GM12878 (cell line): ENCODE measurements at regions not wholly inside any gene's neighbourhood (a gene's known extent, or its start where the extent isn't known, plus 50 kb on each side); places are given as distances from the start of the nearest gene placed in this dataset.

Experiments used
- ATAC-seq: fragments of 200-7000 bp; cut with Tn5 transposase; 3 replicates; pipeline ENCODE4 v1.9.1; 2020; ENCODE audit warnings: mild to moderate bottlenecking, moderate library complexity
- BruUV-seq: library from RNA; stranded (reverse); fragments of 400-500 nt; replicated peaks from 2 replicates; lab custom pipeline; 2021; lab: Mats Ljungman, UMichigan
- CTCF ChIA-PET: fragments of 300-600 bp; sonication (Branson Sonifier 250); formaldehyde crosslinking; extraction: SDS; loops from one replicate; lab custom pipeline; 2021; ENCODE audit warnings: inconsistent platforms; lab: Yijun Ruan, JAX
- POLR2A ChIA-PET: fragments of 350-600 bp; formaldehyde crosslinking; extraction: SDS; loops from one replicate; lab custom pipeline; 2021; ENCODE audit warnings: inconsistent platforms; lab: Charles Lee
- RAD21 ChIA-PET: fragments of 300-600 bp; sonication (Branson Sonifier 250); formaldehyde crosslinking; loops from one replicate; lab custom pipeline; 2023; ENCODE audit warnings: antibody characterized with exemption; ENCODE audit not compliant: unreplicated experiment; lab: Charles Lee
- SMC1A ChIA-PET: fragments of 300-600 bp; sonication (Branson Sonifier 250); formaldehyde crosslinking; loops from one replicate; lab custom pipeline; 2023; ENCODE audit not compliant: unreplicated experiment, uncharacterized antibody; lab: Charles Lee
- DNase-seq: peaks from one replicate; pipeline ENCODE4 v3.0.0-alpha.2; 2011; ENCODE audit warnings: low read depth, low spot score
- FAIRE-seq: peaks from 3 replicates; lab custom pipeline; 2011; peaks lifted over from hg19 to GRCh38; lab: Jason Lieb, UNC
- H2AFZ ChIP-seq: 2 replicates; pipeline ENCODE4 v1.6.0; 2011; ENCODE audit warnings: low read depth, low read length, control low read depth; ENCODE audit not compliant: control insufficient read depth
- H3K27ac ChIP-seq: 2 replicates; pipeline ENCODE4 v1.5.1; 2011; ENCODE audit warnings: control low read depth; ENCODE audit not compliant: control insufficient read depth, insufficient read depth
- H3K27me3 ChIP-seq, 2 experiments: replicated peaks in 1 of 2; 2 replicates each; pipeline versions ENCODE4 v1.6.0 to v1.6.1; 2011; ENCODE audit warnings: low read length in 1 of 2; ENCODE audit not compliant: control insufficient read depth in 2 of 2, insufficient read depth in 2 of 2
- H3K36me3 ChIP-seq, 2 experiments: 2 replicates each; pipeline ENCODE4 v1.5.1; 2011; ENCODE audit warnings: low read length in 1 of 2; ENCODE audit not compliant: control insufficient read depth in 2 of 2, insufficient read depth in 2 of 2
- H3K4me1 ChIP-seq: 2 replicates; pipeline ENCODE4 v1.6.1; 2011; ENCODE audit warnings: mild to moderate bottlenecking, low read length, moderate library complexity, mixed read lengths; ENCODE audit not compliant: control insufficient read depth, insufficient read depth
- H3K4me2 ChIP-seq: 2 replicates; pipeline ENCODE4 v1.6.0; 2011; ENCODE audit warnings: control low read depth; ENCODE audit not compliant: control insufficient read depth, insufficient read depth
- H3K4me3 ChIP-seq: fragments of 200-600 bp; sonication (generic); 2 replicates; pipeline ENCODE4 v1.5.1; 2016
- H3K79me2 ChIP-seq: 2 replicates; pipeline ENCODE4 v1.6.0; 2011; ENCODE audit warnings: low read length; ENCODE audit not compliant: control insufficient read depth, insufficient read depth
- H3K9ac ChIP-seq: 2 replicates; pipeline ENCODE4 v1.8.0; 2011; ENCODE audit warnings: low read length, control low read depth, mixed read lengths; ENCODE audit not compliant: control insufficient read depth, insufficient read depth
- H3K9me3 ChIP-seq: replicated peaks from 3 replicates; pipeline ENCODE4 v1.5.1; 2011; ENCODE audit warnings: mild to moderate bottlenecking, low read length; ENCODE audit not compliant: control insufficient read depth, insufficient read depth
- H4K20me1 ChIP-seq: 2 replicates; pipeline ENCODE4 v1.6.0; 2011; ENCODE audit not compliant: control insufficient read depth, insufficient read depth
- CHD1 ChIP-seq: IDR thresholded peaks from 2 replicates; pipeline ENCODE4 v1.6.1; 2012; ENCODE audit warnings: low read depth, low read length, improper control_type of control experiment
- CTCF ChIP-seq, 3 experiments: IDR thresholded peaks in 2 of 3; conservative IDR thresholded peaks in 1 of 3; 2 replicates each; pipeline ENCODE4 v1.5.1; 2011; ENCODE audit warnings: low read depth in 3 of 3, low read length in 3 of 3, mild to moderate bottlenecking in 3 of 3, control low read depth in 2 of 3, moderate library complexity in 2 of 3, inconsistent platforms in 1 of 3, mixed read lengths in 1 of 3; ENCODE audit not compliant: control insufficient read depth in 2 of 3, insufficient read depth in 1 of 3; ENCODE audit errors: extremely low read depth in 1 of 3
- EED ChIP-seq: sonication (generic); IDR thresholded peaks from 2 replicates; pipeline ENCODE4 v1.6.1; 2016; ENCODE audit warnings: antibody characterized with exemption, low read depth
- EGR1 ChIP-seq, 2 experiments: IDR thresholded peaks; 1 replicate in 1 of 2; 2 replicates in 1 of 2; pipeline ENCODE4 v1.6.1; 2011 to 2012; ENCODE audit warnings: low read depth in 2 of 2, low read length in 2 of 2, borderline replicate concordance in 1 of 2, mild to moderate bottlenecking in 1 of 2, moderate library complexity in 1 of 2
- EZH2 ChIP-seq: IDR thresholded peaks from 2 replicates; pipeline ENCODE4 v1.6.1; 2012; ENCODE audit warnings: low read depth, mild to moderate bottlenecking, control low read depth, inconsistent platforms, low read length, borderline replicate concordance; ENCODE audit not compliant: control insufficient read depth
- KDM1A ChIP-seq: fragments of 200-600 bp; sonication (generic); IDR thresholded peaks from 2 replicates; pipeline ENCODE4 v1.6.1; 2016; ENCODE audit warnings: borderline replicate concordance
- LARP7 ChIP-seq: fragments of 450-650 bp; IDR thresholded peaks from 2 replicates; pipeline ENCODE4 v1.6.1; 2017; ENCODE audit warnings: mild to moderate bottlenecking
- NFYA ChIP-seq: IDR thresholded peaks from 2 replicates; pipeline ENCODE4 v1.6.1; 2011; ENCODE audit warnings: low read depth, mild to moderate bottlenecking, low read length, improper control_type of control experiment, borderline replicate concordance
- RCOR1 ChIP-seq: conservative IDR thresholded peaks from 2 replicates; pipeline ENCODE4 v1.6.1; 2012; ENCODE audit warnings: low read depth, low read length, improper control_type of control experiment
- SMC3 ChIP-seq: IDR thresholded peaks from 2 replicates; pipeline ENCODE4 v1.6.1; 2011; ENCODE audit warnings: low read length, improper control_type of control experiment, borderline replicate concordance
- SUZ12 ChIP-seq: fragments of 200-600 bp; sonication (generic); IDR thresholded peaks from one replicate; pipeline ENCODE4 v1.6.1; 2018; ENCODE audit warnings: antibody characterized with exemption, mild to moderate bottlenecking; ENCODE audit not compliant: unreplicated experiment
- TARDBP ChIP-seq: IDR thresholded peaks from 2 replicates; pipeline ENCODE4 v1.6.1; 2016; ENCODE audit warnings: borderline replicate concordance
- ZBTB4 ChIP-seq: fragments of 450-650 bp; formaldehyde crosslinking; IDR thresholded peaks from 2 replicates; pipeline ENCODE4 v1.4.0; 2022; ENCODE audit warnings: mild to moderate bottlenecking, moderate library complexity
- ZNF207 ChIP-seq: fragments of 450-650 bp; IDR thresholded peaks from 2 replicates; pipeline ENCODE4 v1.6.1; 2014; ENCODE audit warnings: antibody characterized with exemption, mild to moderate bottlenecking, borderline replicate concordance
- ZNF384 ChIP-seq: IDR thresholded peaks from 2 replicates; pipeline ENCODE4 v1.6.1; 2012; ENCODE audit warnings: low read depth, mild to moderate bottlenecking, low read length, improper control_type of control experiment, borderline replicate concordance
- ZSCAN29 ChIP-seq: fragments of 450-650 bp; IDR thresholded peaks from 2 replicates; pipeline ENCODE4 v1.6.1; 2017; ENCODE audit warnings: mild to moderate bottlenecking, moderate library complexity
- WGBS: methylation state at CpG from one replicate; pipeline ENCODE4 v1.1.6; 2016; ENCODE audit warnings: low lambda C conversion rate; ENCODE audit not compliant: insufficient replicate concordance, insufficient coverage; ENCODE audit errors: missing lambda C conversion rate; 5-methylcytosine and 5-hydroxymethylcytosine counted together
- in situ Hi-C: fragments of 300-500 bp; cut with MboI; formaldehyde crosslinking; loops from 9 replicates; pipeline ENCODE4 v1.14.3; 2018; ENCODE audit warnings: mixed read lengths
- intact Hi-C: fragments of 100-400 bp; cut with micrococcal nuclease; formaldehyde crosslinking; loops from one replicate; pipeline ENCODE4 v1.14.2; 2022; ENCODE audit not compliant: unreplicated experiment

GRCh38 chr17:56679777-56680422 is 86.4 kb downstream of the NOG start:
- no peak for DNase-seq
- ATAC-seq, result no peak
- ChIA-PET SMC1A (no interaction called here), POLR2A (no interaction called here), RAD21 (no interaction called here), CTCF (no interaction called here)
- no peaks in the 10 kb centered on the region for H3K36me3 ChIP-seq
- no peak overlapping the region for H3K27ac ChIP-seq
- peaks cover 6% of the 10 kb centered on the region; the same call in 1 of the 2 replicates for H3K4me1 ChIP-seq
- H3K4me2 ChIP-seq, result no peak overlapping the region
- FAIRE-seq, result no peak
- WGBS, result 36% methylated on average over 6 of the region's 6 CpGs
- no peaks in the 10 kb centered on the region for H3K9me3 ChIP-seq
- in situ Hi-C loops, result no loop called here
- intact Hi-C loops, result loop anchor here (1.0 kb wide), 1 partner anchor 88 kb away; no protein-coding TSS in a partner anchor
- H2AFZ ChIP-seq, result no peak overlapping the region
- no peaks in the 10 kb centered on the region for H3K79me2 ChIP-seq
- no peak overlapping the region for H3K4me3 ChIP-seq
- TF ChIP-seq ZBTB4 (CRISPR knock-in tag), result no peak
- no peak for TF ChIP-seq SUZ12
- no peak for TF ChIP-seq CTCF (IDR thresholded peaks at IDR 0.05 in 2 of 3, conservative IDR thresholded peaks at IDR 0.05 in 1 of 3; ENCODE audit: control insufficient read depth in 2 of 3, extremely low read depth in 1 of 3, insufficient read depth in 1 of 3, low read depth in 3 of 3, low read length in 3 of 3)
- TF ChIP-seq EGR1 (IDR thresholded peaks at IDR 0.05; ENCODE audit: borderline replicate concordance in 1 of 2, low read depth in 2 of 2, low read length in 2 of 2), result no peak
- TF ChIP-seq TARDBP, result no peak
- no peak for TF ChIP-seq SMC3
- no peak for TF ChIP-seq ZNF207
- no peak for TF ChIP-seq NFYA
- TF ChIP-seq ZNF384, result no peak
- TF ChIP-seq RCOR1, result no peak
- TF ChIP-seq LARP7, result no peak
- no peak for TF ChIP-seq CHD1
- no peak for TF ChIP-seq ZSCAN29
- no peak for TF ChIP-seq EZH2
- TF ChIP-seq KDM1A, result no peak
- TF ChIP-seq EED, result no peak
- H3K27me3 ChIP-seq, result peaks cover 10 to 24% of the 10 kb centered on the region in 2 experiments
- no TSS peak for BruUV-seq
- no peaks in the 10 kb centered on the region for H4K20me1 ChIP-seq
- no peak overlapping the region for H3K9ac ChIP-seq
